GM18520 (cell line): ENCODE measurements at regions not wholly inside any gene's neighbourhood (a gene's known extent, or its start where the extent isn't known, plus 50 kb on each side); places are given as distances from the start of the nearest gene placed in this dataset.

Experiments used
- ATAC-seq: cut with Tn5 transposase; IDR thresholded peaks from one replicate; pipeline ENCODE4 v1.9.1; 2021; ENCODE audit not compliant: unreplicated experiment

DNA sequence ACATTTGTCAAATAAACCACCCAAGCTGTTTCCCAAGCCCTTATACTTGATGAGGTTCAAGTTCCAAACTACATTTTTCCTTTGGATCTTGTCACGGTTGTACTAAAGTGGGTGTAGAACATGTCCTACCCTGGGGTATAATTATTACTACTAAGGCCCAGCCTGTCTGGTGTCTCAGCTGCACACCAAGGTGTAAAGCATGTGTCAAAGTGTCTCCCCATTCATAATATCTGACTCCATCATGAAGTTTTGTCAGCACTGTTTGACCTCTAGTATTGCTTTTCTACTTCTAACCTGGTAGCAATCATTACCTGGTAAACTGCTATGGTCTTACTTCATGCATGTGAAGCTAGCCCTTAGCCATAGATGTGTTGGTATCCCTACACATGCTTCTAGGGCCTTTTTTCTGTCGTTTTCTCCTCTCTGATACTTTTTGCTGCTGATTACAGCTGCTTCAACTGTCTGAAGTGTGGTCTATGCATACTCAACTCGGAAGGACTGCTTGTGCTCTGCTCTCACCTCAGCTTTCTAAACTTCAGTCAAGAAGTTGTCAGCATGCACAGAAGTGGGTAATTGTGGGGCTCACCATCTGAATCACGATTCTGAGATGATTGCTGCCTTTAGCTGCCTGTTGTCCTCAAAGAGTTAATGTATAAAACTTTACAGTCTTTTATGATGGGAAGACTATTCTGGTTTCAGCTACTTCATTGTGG lies 445.7 kb upstream of the TRIB2 start:
- no peak for ATAC-seq

DNA sequence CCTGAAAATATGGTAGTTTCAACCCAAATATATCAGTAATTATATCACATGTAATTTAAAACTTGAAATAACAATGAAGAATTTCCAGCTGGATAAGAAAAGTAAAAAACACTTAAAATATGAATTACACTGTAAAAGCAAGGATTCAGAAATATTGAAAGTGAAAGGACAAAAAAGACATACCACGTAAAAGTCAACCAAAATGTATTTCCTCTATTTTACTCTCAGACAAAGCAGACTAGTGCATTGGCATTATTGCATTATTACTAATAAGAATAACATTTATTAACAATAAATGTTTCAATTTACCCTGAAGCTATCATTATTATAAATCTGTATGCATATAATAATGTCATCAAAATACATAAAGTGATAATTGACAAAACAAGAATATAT lies 445.1 kb upstream of the TRIB2 start:
- no peak for ATAC-seq

DNA sequence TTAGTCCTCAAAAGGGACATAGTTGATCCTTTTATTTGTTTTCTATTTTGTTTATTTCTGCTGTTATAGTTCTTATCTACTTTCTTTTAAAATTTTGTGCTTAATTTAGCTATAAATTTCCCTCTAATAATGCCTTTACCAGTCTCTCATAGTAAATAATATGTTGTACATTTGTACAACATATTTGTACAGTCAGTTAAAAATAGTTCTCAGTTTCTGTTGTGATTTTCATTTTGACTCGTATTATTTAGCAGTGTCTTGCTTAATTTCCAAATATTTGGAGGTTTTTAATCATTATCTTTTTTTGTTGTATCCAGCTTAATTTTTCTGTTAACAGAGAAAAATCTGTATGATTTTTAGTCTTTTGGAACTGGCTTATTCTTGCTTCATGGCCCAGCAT lies 443.6 kb upstream of the TRIB2 start:
- no peak for ATAC-seq

DNA sequence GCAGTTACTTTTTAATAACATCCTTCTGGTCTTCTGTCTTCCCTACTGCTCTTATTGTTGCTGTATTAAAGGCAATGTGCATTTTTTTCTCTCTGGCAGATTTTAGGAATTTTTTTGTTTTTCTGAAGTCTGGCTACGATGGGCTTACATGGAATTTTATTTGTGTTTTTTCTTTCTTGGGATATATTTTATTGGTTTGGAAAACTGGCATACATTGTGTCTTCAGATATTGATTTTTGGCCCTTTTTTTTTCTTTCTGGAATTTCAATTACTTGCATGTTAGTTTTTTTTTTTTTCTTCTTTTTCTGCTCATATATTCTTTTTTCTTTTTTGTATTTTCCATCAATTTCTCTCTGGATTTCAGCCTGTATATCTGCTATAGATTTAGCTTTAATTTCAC lies 442.1 kb upstream of the TRIB2 start:
- no peak for ATAC-seq

DNA sequence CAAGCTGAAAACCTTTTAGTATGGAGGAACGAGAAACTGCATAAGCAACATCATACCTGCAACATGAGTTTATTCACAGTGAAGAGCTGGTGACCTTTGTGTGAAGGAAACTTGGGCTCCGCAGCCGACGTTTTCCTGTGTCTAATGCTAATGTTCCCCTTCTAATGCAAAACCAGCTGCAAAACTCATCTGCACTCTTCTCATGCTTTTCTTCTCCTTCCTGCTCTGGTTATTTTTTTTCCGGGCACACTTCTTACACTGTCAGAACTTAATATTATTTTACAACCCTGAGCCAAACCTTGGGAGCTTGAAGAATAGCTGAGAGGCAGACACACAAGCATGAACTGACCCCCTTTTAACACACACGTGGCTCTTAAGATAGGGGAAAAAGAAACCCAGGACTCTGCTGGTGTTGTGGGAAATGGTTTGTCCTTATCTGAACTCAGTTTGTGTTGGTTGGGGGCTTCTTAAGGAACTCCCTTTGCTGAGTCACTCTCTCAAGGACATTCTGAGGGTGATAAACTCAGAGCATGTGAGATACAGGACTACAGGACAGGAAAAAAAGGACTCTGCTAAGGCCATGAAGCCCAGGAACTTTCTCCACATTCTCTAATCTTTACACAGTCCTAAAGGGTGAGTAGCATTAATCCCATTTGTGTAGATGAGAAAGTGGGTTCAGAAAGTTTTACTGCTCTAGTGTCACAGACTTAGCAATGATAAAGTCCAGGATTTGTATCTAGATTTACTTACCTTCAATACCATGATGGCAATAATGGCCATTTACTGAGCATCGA lies 439.3 kb upstream of the TRIB2 start:
- no peak for ATAC-seq

DNA sequence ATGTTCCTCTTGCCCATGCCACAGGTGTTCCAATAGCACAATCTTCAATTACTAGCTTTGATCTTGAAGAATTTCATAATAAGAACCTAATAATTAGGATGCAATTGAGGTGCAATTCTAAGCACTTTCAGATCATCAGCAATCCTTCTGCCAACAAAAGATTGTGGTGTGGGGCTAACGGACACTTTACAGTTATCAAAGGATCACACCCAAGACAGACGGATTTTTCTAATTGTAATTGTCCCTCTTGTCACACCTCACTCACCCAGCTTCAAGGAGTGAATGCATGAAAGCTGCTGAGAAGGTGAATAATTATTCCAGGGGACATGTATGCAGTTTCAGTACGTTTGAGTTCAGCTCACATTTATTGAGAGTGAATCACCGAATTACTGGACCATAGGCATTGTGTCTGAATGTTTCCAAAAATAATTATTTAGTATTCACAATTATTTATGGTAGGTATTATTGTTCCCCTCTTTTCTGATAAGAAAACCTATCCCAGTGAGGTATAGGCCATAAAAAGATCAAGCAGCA lies 438.5 kb upstream of the TRIB2 start:
- no peak for ATAC-seq

DNA sequence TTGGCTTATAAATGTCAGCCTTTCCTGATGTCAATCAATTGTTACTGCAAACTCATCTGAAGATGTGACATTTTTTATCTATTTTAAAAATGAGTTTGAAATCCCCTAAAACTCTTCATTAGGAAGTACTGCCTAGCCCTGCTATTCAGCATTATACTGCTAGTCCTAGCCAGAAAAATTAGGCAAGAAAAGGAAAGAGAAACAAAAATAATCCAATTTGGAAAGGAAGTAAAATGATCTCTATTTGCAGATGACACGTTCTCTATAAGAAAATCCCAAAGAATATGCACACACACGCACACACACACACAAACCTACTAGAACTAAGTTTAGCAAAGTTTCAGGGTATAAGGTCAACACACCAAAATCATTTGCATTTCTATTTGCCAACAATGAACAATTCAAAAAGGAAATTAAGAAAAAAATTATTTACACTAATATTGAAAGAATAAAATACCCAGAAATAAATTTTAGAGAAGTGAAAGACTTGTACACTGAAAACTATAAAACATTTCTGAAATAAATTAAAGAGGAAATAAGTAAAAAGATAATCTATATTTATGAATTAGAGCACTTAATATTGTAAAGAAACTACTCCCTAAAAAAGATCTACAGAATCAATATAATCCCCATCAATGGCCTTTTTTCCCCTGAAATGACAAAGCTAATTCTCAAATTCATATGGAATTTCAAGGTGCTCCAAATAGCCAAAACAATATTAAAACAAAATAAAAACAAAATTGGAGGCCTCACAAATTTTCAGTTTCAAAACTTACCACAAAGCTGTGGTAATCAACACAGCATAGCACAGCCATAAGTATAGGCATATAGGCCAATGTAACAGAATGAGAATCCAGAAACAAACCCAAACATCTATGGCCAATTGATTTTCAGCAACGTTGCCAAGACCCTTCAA lies 433.7 kb upstream of the TRIB2 start:
- ATAC-seq: no peak

DNA sequence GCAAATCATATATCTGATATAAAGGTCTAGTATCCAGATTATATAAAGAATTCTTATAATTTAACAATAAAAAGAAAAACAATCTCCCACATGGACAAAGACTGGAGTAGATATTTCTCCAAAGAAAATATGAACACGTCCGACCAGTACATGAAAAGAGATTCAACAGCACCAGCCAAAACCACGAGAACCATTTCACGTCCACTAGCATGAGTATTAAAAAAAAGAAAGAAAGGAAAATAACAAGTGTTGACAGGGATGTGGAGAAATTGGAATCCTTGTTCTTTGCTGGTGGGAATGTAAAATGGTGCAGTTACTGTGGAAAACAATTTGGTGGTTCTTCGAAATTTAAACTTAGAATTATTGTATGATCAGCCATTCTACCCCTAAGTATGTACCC lies 432.7 kb upstream of the TRIB2 start:
- ATAC-seq: no peak

DNA sequence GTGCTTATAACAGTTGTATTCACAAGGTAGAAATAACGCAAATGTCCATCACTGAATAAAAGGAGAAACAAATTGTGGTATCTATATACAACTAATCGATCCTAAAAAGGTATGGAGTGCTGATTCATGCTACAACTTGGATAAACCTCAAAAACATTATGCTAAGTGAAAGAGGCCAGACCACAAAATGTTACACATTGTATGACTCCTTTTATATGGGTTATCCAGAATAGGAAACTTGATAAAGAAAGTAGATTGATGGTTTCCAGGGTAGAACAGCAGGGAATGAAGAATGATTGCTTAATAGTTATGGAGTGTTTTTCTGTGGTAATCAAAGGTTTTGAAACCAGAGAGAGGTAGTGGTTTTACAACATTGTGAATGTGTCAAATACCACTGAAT lies 432.2 kb upstream of the TRIB2 start:
- no peak for ATAC-seq

DNA sequence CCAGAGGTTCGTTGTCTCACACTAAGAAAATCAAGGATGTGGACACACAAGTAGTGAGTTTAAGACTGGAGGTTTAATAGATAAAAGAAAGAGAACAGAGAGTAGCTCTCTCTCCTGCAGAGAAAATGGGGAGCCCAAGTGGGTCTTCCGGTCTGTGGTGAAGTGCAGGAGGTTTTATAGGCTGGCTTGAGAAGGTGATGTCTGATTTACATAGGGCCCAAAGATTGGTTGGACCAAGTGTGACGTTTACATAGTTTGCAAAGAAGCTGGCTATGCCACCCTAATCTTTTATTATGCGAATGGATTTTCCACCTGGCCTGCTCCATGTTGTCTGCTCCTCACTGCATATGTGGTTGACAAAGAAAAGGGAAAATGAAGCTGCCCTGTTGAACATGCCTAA lies 430.4 kb upstream of the TRIB2 start:
- no peak for ATAC-seq

DNA sequence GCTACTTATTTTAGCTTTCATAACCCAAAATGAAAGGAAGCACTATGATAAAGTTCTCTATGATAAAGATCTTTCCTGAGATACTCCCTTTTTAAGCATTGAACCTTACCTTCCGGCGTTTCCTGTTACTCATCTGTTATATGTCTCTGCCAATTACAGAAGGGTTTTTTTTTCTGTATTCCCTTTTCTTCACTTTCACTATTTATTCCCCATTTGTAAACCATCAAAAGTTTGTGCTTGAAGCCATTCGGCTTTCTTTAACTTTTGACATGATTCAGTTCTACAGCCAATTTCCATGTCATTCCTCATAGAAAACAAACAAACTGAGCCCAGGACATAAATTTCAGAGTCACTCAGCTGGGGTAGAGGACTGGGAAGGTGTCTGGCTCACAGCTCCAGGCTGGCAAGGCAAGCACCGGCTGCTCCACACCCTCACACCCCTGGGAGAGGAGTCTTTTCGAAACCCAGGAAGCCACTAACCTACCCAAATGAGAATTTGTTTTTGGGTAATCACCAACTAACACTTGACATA lies 429.4 kb upstream of the TRIB2 start:
- no peak for ATAC-seq

DNA sequence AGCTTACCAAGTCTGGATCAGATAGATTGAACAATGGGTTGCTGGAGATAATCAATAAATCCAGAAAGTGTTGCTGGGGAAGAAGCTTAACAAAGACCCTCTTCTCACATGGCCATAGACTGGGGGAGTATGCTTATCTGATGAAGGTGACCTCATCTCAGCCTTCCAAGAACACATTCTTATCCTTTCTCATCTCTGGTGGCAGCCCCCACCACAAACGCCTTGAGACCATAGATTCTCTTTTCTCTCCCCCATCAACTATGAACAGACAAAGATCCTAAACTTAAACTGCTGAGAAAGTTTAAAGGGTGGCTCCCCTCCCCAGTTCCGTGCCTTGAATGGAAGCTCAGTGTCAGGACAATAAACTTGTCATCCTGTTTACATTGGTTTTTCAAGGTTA lies 428.7 kb upstream of the TRIB2 start:
- no peak for ATAC-seq

DNA sequence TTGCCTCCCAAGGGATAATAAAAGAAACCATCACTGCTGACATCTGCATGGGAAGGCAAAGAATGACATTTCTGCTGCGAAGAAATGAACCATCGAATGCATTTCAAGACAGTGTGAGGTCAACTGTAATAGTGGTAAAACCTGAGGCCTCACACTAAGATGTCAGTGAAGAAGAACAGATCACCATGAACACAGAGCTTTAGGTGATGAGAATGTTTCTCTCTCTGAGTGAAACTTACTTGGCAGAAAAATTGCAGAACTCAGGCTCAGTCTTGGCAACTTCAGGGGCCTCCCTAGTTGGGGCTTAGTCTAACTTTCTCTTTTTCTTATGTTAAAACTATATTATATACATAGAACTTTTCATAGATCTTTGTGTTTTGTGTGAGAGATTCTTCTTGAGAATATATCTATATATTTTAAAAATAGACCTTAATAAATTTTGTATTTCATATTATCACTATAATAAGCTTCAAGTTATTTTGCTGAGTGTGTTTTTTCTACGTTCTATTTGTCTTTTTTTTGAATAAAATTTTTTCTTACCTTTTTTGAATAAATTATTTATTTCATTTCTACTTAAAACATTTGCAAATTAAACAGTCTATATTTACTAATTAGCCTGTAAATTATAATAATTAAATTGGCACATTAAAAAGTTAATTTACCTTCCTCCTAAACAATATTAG lies 427.5 kb upstream of the TRIB2 start:
- ATAC-seq: no peak

DNA sequence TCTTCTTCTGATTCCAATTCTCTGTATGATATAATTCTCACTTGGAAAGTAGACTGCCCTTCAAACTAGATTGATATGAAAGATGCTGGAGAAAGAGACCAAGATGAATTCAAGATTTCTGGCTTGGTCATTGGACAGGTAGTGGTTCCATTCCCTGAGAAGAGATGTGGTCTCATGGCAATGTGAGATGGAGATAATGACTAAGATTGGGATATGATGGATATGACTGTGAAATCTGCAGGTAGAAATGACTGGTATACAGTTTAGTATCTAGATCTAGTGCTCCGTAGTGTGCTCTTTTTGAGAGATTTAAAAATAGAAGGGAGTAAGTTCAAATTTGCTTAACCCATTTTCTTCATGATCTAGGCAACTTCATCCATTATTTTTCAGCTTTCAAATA lies 425.4 kb upstream of the TRIB2 start:
- no peak for ATAC-seq

DNA sequence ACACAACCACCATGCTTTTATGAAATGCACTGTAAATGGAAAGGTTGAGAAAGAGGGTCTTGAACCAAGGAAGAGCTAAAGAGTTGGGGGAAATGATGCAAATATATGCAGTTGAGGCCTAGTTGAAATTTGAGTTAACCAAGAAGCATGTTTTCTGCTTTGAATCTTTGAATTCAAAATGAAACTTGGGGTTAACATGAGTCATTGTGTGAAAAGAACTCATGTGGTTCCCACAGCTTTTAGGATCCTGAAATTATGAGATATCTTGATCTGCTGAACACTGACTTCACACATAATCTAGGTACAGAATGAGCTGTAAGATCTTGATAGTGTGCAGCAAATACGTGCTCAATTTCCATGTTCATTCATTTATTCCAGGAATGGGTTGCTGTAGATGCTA lies 422.9 kb upstream of the TRIB2 start:
- ATAC-seq: peak; percentile 96

DNA sequence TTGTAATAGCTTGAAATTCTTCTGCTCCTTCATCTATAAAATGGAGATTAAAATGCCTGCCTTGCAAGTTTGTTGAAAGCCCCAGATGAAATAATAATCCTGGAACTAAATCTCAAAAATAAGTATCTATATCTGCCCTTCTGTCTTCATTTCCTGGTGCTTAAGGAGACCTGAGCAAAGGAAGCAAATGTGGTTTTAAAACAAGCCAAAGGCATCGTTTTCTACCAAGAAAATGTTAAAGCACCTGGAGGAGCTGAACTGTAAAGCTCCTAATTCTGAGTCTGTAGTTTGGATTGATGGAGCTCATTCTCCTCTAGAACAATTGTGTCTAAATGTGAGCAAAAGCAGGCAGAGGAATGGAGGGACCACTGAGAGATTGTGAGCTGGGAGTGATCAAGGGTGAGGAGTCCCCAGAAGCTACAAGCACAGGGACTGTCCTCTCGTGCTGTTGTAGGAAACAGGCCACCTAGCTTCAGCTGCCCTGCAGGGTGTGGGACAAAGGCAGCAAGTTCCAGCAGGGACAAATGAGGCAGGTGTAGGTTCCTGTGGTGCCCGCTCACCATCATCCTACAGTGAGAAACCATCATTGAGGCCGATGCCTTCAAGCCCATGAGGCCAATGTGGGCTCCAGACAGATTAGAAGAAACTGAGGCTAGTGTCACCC lies 420.7 kb upstream of the TRIB2 start:
- ATAC-seq: no peak

DNA sequence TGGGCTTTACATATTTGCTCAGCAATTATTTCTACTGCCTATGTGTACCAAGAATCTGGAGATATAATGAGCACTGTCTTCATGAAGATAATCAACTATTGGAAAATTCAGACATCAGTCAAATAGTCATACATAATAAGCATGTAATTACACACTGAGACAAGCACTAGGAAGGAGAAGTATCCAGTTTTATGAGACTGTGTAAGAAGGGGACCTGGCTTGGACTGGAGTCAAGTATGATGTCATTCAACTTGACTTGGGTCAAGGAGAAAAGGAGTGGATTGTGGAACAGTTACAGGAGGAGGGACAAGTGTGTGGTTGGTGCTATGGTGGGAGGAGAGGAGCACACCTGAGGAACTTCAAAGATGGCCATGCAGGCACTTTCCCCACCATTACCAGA lies 419.8 kb upstream of the TRIB2 start:
- no peak for ATAC-seq

DNA sequence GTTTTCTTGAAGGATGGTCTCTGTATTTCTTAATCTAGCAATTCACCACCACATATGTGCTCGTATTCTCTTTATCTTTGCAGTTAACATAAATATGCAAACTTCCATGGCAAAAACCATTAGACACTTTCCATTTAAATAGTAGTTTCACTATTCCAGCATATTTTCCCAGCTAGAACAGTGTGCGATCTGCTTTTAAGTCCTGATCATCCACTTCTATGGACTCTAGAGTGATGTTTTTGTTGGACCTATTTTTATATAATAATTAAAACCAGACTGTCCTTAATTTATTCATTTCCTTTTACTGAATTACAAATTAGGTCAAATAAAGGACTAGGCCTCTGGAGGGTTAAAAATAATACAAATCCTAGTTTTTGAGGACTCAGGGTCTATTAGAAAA lies 418.4 kb upstream of the TRIB2 start:
- no peak for ATAC-seq

DNA sequence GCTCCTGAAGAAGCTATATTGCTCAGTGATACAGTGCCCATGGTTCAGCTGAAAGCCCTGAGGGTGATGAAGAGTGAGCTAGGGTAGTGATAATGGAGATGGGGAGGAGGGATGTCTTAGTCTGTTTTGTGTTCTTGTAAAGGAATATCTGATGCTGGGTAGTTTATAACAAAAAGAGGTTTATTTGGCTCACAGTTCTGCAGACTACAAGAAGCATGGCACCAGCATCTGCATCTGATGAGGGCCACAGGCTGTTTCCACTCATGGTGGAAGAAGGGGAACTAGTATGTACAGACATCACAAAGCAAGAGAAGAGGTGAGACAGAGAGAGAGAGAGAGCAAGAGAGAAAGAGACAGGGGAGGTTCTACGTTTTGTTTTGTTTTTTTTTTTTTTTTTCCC lies 417.3 kb upstream of the TRIB2 start:
- no peak for ATAC-seq

DNA sequence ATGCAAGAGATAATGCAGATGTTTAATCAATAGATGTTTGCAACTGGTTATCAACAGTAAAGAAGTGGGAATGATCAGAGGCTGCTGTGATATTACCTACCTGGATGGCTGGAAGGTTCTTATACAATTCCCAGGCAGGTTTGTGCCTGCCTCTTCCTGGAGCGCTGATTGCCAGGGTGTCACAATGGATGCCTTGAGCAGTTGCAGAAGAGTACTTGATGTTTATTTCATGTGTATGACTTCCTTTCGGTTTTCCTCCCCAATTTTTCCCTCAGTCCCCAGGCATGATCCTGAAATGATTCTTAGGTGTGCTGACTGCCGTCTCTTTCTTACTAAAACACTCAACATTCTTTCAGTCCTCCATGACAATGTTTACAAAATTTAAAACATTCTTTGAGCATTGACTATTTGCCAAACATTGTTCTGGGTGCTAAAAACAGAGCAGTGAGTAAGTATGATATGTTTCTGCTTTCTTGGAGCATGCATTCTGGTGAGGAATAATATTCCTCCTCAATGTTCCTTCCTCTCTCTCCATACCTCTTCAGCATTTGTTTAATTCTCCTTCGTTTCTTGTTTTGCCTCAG lies 416.6 kb upstream of the TRIB2 start:
- no peak for ATAC-seq
